Skeletal muscle tissue (tissue), 3 donors: ENCODE measurements at regions not wholly inside any gene's neighbourhood (a gene's known extent, or its start where the extent isn't known, plus 50 kb on each side); places are given as distances from the start of the nearest gene placed in this dataset.

Experiments
- H3K27ac ChIP-seq: one replicate; pipeline ENCODE4 v1.7.0; 2013; ENCODE audit warnings: mild to moderate bottlenecking, low read depth, low read length, inconsistent platforms
- H3K27me3 ChIP-seq, 3 donors: one replicate each; pipeline ENCODE4 v1.7.0; 2013; ENCODE audit warnings: low read length in 3 of 3; ENCODE audit not compliant: control insufficient read depth in 3 of 3, insufficient read depth in 3 of 3
- H3K36me3 ChIP-seq, 3 donors: one replicate each; pipeline ENCODE4 v1.7.0; 2013; ENCODE audit warnings: low read length in 3 of 3; ENCODE audit not compliant: control insufficient read depth in 3 of 3, insufficient read depth in 3 of 3
- H3K4me1 ChIP-seq, 3 donors: one replicate each; pipeline ENCODE4 v1.7.0; 2013; ENCODE audit warnings: low read length in 3 of 3, mild to moderate bottlenecking in 3 of 3; ENCODE audit not compliant: control insufficient read depth in 3 of 3, insufficient read depth in 3 of 3
- H3K4me3 ChIP-seq, 3 donors: one replicate each; pipeline ENCODE4 v1.7.0; 2013; ENCODE audit warnings: low read length in 3 of 3
- H3K9ac ChIP-seq, 3 donors: one replicate each; pipeline ENCODE4 v1.7.0; 2013; ENCODE audit warnings: low read length in 3 of 3, mild to moderate bottlenecking in 3 of 3, moderate library complexity in 2 of 3, low read depth in 1 of 3
- H3K9me3 ChIP-seq, 3 donors: one replicate each; pipeline ENCODE4 v1.7.0; 2013; ENCODE audit warnings: low read length in 3 of 3; ENCODE audit not compliant: control insufficient read depth in 3 of 3
- donor health status: Osteomylitis.

GRCh38 chr13:61084988-61085387, 330.7 kb downstream of the PCDH20 start:
- Histone ChIP-seq H3K9me3 (no peaks in the 10 kb centered on the region), H3K9ac (no peak overlapping the region), H3K4me3 (no peak overlapping the region), H3K4me1 (no peaks in the 10 kb centered on the region), H3K27me3 (no peaks in the 10 kb centered on the region), H3K36me3 (no peaks in the 10 kb centered on the region), H3K27ac (no peak overlapping the region)

- Histone ChIP-seq H3K9me3 (no peaks in the 10 kb centered on the region), H3K27ac (no peak overlapping the region), H3K9ac (no peak overlapping the region), H3K4me3 (no peak overlapping the region), H3K27me3 (no peaks in the 10 kb centered on the region), H3K4me1 (no peaks in the 10 kb centered on the region), H3K36me3 (no peaks in the 10 kb centered on the region)
Observed at GRCh38 chr13:61078976-61079770, 336.5 kb downstream of the PCDH20 start.

DNA sequence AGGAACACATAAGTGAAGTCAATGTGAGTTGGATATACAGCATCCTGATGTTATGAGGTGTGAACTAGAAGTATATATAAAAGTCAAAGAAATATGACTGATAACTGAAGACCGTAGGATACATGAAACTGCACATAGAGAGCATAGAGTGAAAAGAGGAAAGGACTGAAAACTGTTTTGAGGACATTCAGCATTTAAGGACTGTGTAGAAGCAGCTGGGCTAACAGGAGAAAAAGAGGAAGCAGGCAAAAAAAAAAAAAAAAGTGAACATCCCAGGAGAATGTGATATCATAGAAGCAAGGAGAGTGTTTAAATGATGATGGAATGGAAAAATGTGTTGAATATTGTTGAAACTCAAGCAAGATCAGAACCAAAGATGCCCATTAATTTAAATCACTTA, 363.5 kb downstream of the PCDH20 start:
- Histone ChIP-seq H3K4me3 (no peak overlapping the region), H3K4me1 (no peaks in the 10 kb centered on the region), H3K9ac (no peak overlapping the region), H3K27ac (no peak overlapping the region), H3K36me3 (no peaks in the 10 kb centered on the region), H3K27me3 (no peaks in the 10 kb centered on the region), H3K9me3 (no peaks in the 10 kb centered on the region)

DNA sequence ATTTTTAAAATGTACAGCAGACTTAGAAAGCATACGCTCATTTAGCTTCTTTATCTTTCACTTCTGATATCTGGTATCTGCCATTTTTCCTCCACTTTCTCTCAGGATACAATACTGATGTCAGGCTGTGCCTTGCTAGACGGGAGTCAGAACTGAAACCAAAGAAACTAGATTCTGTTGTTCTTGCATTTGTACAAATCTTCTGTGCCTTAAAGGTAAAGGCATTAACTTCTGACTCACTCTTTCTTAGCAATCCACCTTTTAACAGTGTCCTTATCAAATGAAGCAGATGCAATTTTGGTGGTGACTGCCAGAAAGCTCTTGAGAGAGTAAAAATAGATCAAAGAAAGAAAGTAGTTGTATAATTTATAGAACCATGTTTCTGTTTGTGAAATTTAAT, 370.4 kb downstream of the PCDH20 start:
- no peaks in the 10 kb centered on the region for H3K9me3 ChIP-seq
- no peak overlapping the region for H3K4me3 ChIP-seq
- H3K9ac ChIP-seq: no peak overlapping the region
- H3K36me3 ChIP-seq: no peaks in the 10 kb centered on the region
- H3K4me1 ChIP-seq: no peaks in the 10 kb centered on the region
- no peaks in the 10 kb centered on the region for H3K27me3 ChIP-seq
- no peak overlapping the region for H3K27ac ChIP-seq

GRCh38 chr13:61040181-61040580, 375.5 kb downstream of the PCDH20 start:
- H3K27ac ChIP-seq: no peak overlapping the region

GRCh38 chr13:61039302-61039701, 376.3 kb downstream of the PCDH20 start:
- no peaks in the 10 kb centered on the region for H3K9me3 ChIP-seq
- no peak overlapping the region for H3K9ac ChIP-seq
- no peaks in the 10 kb centered on the region for H3K36me3 ChIP-seq
- H3K27ac ChIP-seq: no peak overlapping the region
- no peaks in the 10 kb centered on the region for H3K27me3 ChIP-seq
- H3K4me1 ChIP-seq: no peaks in the 10 kb centered on the region
- no peak overlapping the region for H3K4me3 ChIP-seq

More at GRCh38 chr13:61040181-61040580, 375.5 kb downstream of the PCDH20 start:
- Histone ChIP-seq H3K27me3 (no peaks in the 10 kb centered on the region), H3K9ac (no peak overlapping the region), H3K4me1 (no peaks in the 10 kb centered on the region), H3K36me3 (no peaks in the 10 kb centered on the region), H3K4me3 (no peak overlapping the region), H3K9me3 (no peaks in the 10 kb centered on the region)

GRCh38 chr13:61036715-61037114, 378.9 kb downstream of the PCDH20 start:
- Histone ChIP-seq H3K9me3 (no peaks in the 10 kb centered on the region), H3K27ac (no peak overlapping the region), H3K36me3 (no peaks in the 10 kb centered on the region), H3K4me1 (no peaks in the 10 kb centered on the region), H3K9ac (no peak overlapping the region), H3K4me3 (no peak overlapping the region), H3K27me3 (no peaks in the 10 kb centered on the region)

- no peak overlapping the region for H3K27ac ChIP-seq
- no peaks in the 10 kb centered on the region for H3K9me3 ChIP-seq
- H3K27me3 ChIP-seq: no peaks in the 10 kb centered on the region
- no peaks in the 10 kb centered on the region for H3K36me3 ChIP-seq
- no peak overlapping the region for H3K9ac ChIP-seq
- H3K4me1 ChIP-seq: no peaks in the 10 kb centered on the region
- H3K4me3 ChIP-seq: no peak overlapping the region
Observed at GRCh38 chr13:61030445-61030844, 385.2 kb downstream of the PCDH20 start.

GRCh38 chr13:61029064-61029463, 386.6 kb downstream of the PCDH20 start:
- Histone ChIP-seq H3K27me3 (no peaks in the 10 kb centered on the region), H3K36me3 (no peaks in the 10 kb centered on the region), H3K4me1 (no peaks in the 10 kb centered on the region), H3K9ac (no peak overlapping the region), H3K27ac (no peak overlapping the region), H3K9me3 (no peaks in the 10 kb centered on the region), H3K4me3 (no peak overlapping the region)

GRCh38 chr13:61024046-61024445, 391.6 kb downstream of the PCDH20 start:
- H3K27ac ChIP-seq: no peak overlapping the region
- no peak overlapping the region for H3K9ac ChIP-seq
- no peaks in the 10 kb centered on the region for H3K27me3 ChIP-seq
- H3K4me1 ChIP-seq: no peaks in the 10 kb centered on the region
- no peaks in the 10 kb centered on the region for H3K36me3 ChIP-seq
- no peaks in the 10 kb centered on the region for H3K9me3 ChIP-seq
- H3K4me3 ChIP-seq: no peak overlapping the region
